ENCODE measurements at regions not wholly inside any gene's neighbourhood (a gene's known extent, or its start where the extent isn't known, plus 50 kb on each side); places are given as distances from the start of the nearest gene placed in this dataset.

- TF ChIP-seq POLR2A (IDR thresholded peaks at IDR 0.05) (no peak), CTCF (IDR thresholded peaks at IDR 0.05) (no peak), EP300 (IDR thresholded peaks at IDR 0.05) (no peak)
- Histone ChIP-seq H3K36me3 (no peaks in the 10 kb centered on the region), H3K27me3 (no peaks in the 10 kb centered on the region), H3K9me3 (peaks cover 0 to 8% (median 0%) of the 10 kb centered on the region in 4 donors), H3K27ac (no peak overlapping the region), H3K4me1 (no peaks in the 10 kb centered on the region), H3K4me3 (no peak overlapping the region)
- 30 to 36% methylated on average over 1 of the region's 1 CpG for WGBS, 2 donors
- no peak for DNase-seq (ENCODE audit: low spot score in 2 of 2)
Observed at GRCh38 chr9:115250621-115251032, 132.7 kb upstream of the TNC start.

- H3K36me3 ChIP-seq = no peaks in the 10 kb centered on the region
- H3K9me3 ChIP-seq = peaks cover 0 to 8% (median 0%) of the 10 kb centered on the region in 4 donors
- no peaks in the 10 kb centered on the region for H3K27me3 ChIP-seq
- no peak for DNase-seq (ENCODE audit: low spot score in 2 of 2)
- no peak overlapping the region for H3K4me3 ChIP-seq
- no peak overlapping the region for H3K27ac ChIP-seq
- TF ChIP-seq EP300 (IDR thresholded peaks at IDR 0.05) (no peak), CTCF (IDR thresholded peaks at IDR 0.05) (no peak), POLR2A (IDR thresholded peaks at IDR 0.05) (no peak)
- 72 to 76% methylated on average over 5 of the region's 5 CpGs for WGBS, 2 donors
- no peaks in the 10 kb centered on the region for H3K4me1 ChIP-seq
Observed at GRCh38 chr9:115254287-115255180, 136.6 kb upstream of the TNC start.

- H3K27me3 ChIP-seq = no peaks in the 10 kb centered on the region
- TF ChIP-seq EP300 (IDR thresholded peaks at IDR 0.05) = no peak
- no peak for TF ChIP-seq CTCF (IDR thresholded peaks at IDR 0.05)
- TF ChIP-seq POLR2A (IDR thresholded peaks at IDR 0.05) = no peak
- no peak overlapping the region for H3K27ac ChIP-seq
- no peaks in the 10 kb centered on the region for H3K9me3 ChIP-seq
- H3K36me3 ChIP-seq = no peaks in the 10 kb centered on the region
- H3K4me3 ChIP-seq = no peak overlapping the region
- H3K4me1 ChIP-seq = peaks cover 0 to 11% (median 2%) of the 10 kb centered on the region in 4 donors
- DNase-seq (ENCODE audit: low spot score in 2 of 2) = no peak
Observed at GRCh38 chr9:115261656-115262081, 143.7 kb upstream of the TNC start.

GRCh38 chr9:115262477-115262876 is 144.5 kb upstream of the TNC start:
- no peak for TF ChIP-seq EP300 (IDR thresholded peaks at IDR 0.05)
- no peak for TF ChIP-seq POLR2A (IDR thresholded peaks at IDR 0.05)
- TF ChIP-seq CTCF (IDR thresholded peaks at IDR 0.05) = no peak
- no peak overlapping the region for H3K4me3 ChIP-seq
- H3K27me3 ChIP-seq = no peaks in the 10 kb centered on the region
- no peak for DNase-seq (ENCODE audit: low spot score in 2 of 2)
- no peaks in the 10 kb centered on the region for H3K9me3 ChIP-seq
- H3K27ac ChIP-seq = no peak overlapping the region
- no peaks in the 10 kb centered on the region for H3K36me3 ChIP-seq
- H3K4me1 ChIP-seq = peaks cover 0 to 14% (median 2%) of the 10 kb centered on the region in 4 donors

DNA sequence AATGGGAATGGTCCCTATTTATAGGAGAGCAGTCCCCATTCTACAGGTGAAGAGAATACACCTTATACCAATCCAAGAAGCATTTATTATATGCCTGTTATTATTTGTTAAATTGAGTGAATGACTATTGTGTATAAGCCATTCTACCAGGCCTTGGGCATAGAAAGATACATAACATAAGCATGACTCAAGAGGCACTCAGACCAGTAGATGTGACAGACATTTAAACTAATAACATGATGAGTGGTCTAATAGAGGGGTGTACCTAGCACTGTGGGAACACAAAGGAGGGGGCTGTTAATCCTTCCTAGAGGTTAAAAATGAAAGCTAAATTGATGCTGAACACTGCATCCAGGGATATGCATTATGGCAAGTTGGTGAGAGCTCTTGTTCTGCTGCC is 145.0 kb upstream of the TNC start:
- H3K4me1 ChIP-seq = peaks cover 0 to 14% (median 2%) of the 10 kb centered on the region in 4 donors
- no peaks in the 10 kb centered on the region for H3K36me3 ChIP-seq
- no peaks in the 10 kb centered on the region for H3K9me3 ChIP-seq
- H3K4me3 ChIP-seq = no peak overlapping the region
- TF ChIP-seq CTCF (IDR thresholded peaks at IDR 0.05) (no peak), EP300 (IDR thresholded peaks at IDR 0.05) (no peak), POLR2A (IDR thresholded peaks at IDR 0.05) (no peak)
- H3K27ac ChIP-seq = no peak overlapping the region
- no peak for DNase-seq (ENCODE audit: low spot score in 2 of 2)
- H3K27me3 ChIP-seq = no peaks in the 10 kb centered on the region

Data from tibial nerve (tissue), 4 donors.